Smooth muscle cell (in vitro differentiated cells): ENCODE measurements at regions not wholly inside any gene's neighbourhood (a gene's known extent, or its start where the extent isn't known, plus 50 kb on each side); places are given as distances from the start of the nearest gene placed in this dataset.

Experiments
- DNase-seq: peaks from one replicate; lab custom pipeline; 2025; ENCODE audit not compliant: unreplicated experiment; lab: John Stamatoyannopoulos, UW
- H2AFZ ChIP-seq: fragments of 200-600 bp; sonication (generic); 2 replicates; pipeline ENCODE4 v1.6.0; 2016; ENCODE audit warnings: antibody characterized with exemption, low read depth, mild to moderate bottlenecking
- H3F3A ChIP-seq: fragments of 200-600 bp; sonication (generic); 2 replicates; pipeline ENCODE4 v1.6.0; 2017; ENCODE audit warnings: antibody characterized with exemption, low read depth
- H3K27ac ChIP-seq: fragments of 200-600 bp; sonication (generic); 2 replicates; pipeline ENCODE4 v1.5.1; 2016; ENCODE audit warnings: low read depth, mild to moderate bottlenecking
- H3K27me3 ChIP-seq: fragments of 200-600 bp; sonication (generic); 2 replicates; pipeline ENCODE4 v1.6.1; 2016; ENCODE audit warnings: low read depth, mild to moderate bottlenecking
- H3K36me3 ChIP-seq: fragments of 200-600 bp; sonication (generic); 2 replicates; pipeline ENCODE4 v1.5.1; 2016; ENCODE audit warnings: low read depth
- H3K4me1 ChIP-seq: fragments of 200-600 bp; sonication (generic); 2 replicates; pipeline ENCODE4 v1.5.1; 2016; ENCODE audit warnings: low read depth
- H3K4me2 ChIP-seq: fragments of 200-600 bp; sonication (generic); 2 replicates; pipeline ENCODE4 v1.6.0; 2016; ENCODE audit warnings: mild to moderate bottlenecking
- H3K4me3 ChIP-seq: fragments of 200-600 bp; sonication (generic); 2 replicates; pipeline ENCODE4 v1.5.1; 2016; ENCODE audit warnings: mild to moderate bottlenecking
- H3K79me2 ChIP-seq: fragments of 200-600 bp; sonication (generic); 2 replicates; pipeline ENCODE4 v1.6.0; 2016; ENCODE audit warnings: low read depth, mild to moderate bottlenecking
- H3K9ac ChIP-seq: fragments of 200-600 bp; sonication (generic); 2 replicates; pipeline ENCODE4 v1.6.0; 2016; ENCODE audit warnings: low read depth
- H3K9me3 ChIP-seq: fragments of 200-600 bp; sonication (generic); replicated peaks from 2 replicates; pipeline ENCODE4 v1.5.1; 2016; ENCODE audit warnings: low read depth
- H4K20me1 ChIP-seq: fragments of 200-600 bp; sonication (generic); 2 replicates; pipeline ENCODE4 v1.6.0; 2016; ENCODE audit warnings: low read depth
- WGBS: methylation state at CpG from one replicate; pipeline ENCODE4 v1.1.7; 2016; ENCODE audit warnings: low lambda C conversion rate; 5-methylcytosine and 5-hydroxymethylcytosine counted together
- TF ChIP-seq, protein P1 (sequence below): fragments of 200-600 bp; sonication (generic); IDR thresholded peaks from 2 replicates; pipeline ENCODE4 v1.5.1; 2017; ENCODE audit warnings: borderline replicate concordance, mild to moderate bottlenecking, antibody characterized with exemption; ENCODE audit not compliant: insufficient read depth, poor library complexity, severe bottlenecking

DNA sequence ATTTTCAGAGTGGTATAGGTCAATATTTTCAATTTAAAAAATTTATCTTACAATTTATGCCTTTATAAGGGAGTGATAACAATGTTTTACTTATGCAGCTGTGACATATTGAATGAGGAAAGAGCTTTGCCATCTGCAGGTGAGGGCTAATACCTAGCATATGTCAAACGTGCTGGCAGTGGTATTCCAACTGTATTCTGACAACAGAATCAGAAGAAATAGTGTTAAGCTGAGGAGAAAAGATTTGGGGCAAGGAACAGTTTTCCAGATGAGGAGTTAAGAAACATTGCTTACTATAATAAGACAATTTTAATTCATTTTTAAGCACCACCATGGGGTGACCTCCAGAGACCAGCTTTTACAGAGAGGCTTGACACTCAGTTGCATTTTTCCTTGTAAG lies 267.8 kb upstream of the ZNF608 start:
- Histone ChIP-seq H3K9me3 (no peaks in the 10 kb centered on the region), H3K4me2 (no peak overlapping the region), H3F3A (no peaks in the 10 kb centered on the region), H4K20me1 (no peaks in the 10 kb centered on the region), H2AFZ (no peak overlapping the region), H3K4me1 (no peaks in the 10 kb centered on the region), H3K79me2 (no peaks in the 10 kb centered on the region), H3K27me3 (no peaks in the 10 kb centered on the region), H3K36me3 (no peaks in the 10 kb centered on the region), H3K27ac (no peak overlapping the region), H3K4me3 (no peak overlapping the region), H3K9ac (no peak overlapping the region)
- TF ChIP-seq, protein P1, sequence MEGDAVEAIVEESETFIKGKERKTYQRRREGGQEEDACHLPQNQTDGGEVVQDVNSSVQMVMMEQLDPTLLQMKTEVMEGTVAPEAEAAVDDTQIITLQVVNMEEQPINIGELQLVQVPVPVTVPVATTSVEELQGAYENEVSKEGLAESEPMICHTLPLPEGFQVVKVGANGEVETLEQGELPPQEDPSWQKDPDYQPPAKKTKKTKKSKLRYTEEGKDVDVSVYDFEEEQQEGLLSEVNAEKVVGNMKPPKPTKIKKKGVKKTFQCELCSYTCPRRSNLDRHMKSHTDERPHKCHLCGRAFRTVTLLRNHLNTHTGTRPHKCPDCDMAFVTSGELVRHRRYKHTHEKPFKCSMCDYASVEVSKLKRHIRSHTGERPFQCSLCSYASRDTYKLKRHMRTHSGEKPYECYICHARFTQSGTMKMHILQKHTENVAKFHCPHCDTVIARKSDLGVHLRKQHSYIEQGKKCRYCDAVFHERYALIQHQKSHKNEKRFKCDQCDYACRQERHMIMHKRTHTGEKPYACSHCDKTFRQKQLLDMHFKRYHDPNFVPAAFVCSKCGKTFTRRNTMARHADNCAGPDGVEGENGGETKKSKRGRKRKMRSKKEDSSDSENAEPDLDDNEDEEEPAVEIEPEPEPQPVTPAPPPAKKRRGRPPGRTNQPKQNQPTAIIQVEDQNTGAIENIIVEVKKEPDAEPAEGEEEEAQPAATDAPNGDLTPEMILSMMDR = no peak
- 81% methylated on average over 1 of the region's 1 CpG for WGBS
- no peak for DNase-seq

DNA sequence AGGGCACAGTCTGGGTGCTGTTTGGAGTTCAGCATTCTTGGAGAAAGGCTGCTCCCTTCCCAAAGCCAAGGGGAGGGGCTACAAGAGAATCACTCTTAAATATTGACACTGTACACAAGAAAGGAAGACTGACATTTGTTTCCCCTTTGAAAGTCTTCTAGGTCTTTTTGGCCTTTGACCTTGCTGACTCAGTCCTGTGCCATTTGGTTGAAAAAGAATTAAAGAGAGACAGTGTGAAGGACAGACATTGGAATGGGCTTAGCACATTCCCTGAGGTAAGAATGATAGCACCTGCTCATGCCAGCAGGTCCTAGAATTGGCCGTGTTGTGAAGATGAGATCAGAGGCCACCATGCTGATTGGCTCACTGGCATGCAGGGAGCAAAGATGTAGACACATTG lies 271.4 kb upstream of the ZNF608 start:
- H2AFZ ChIP-seq = no peak overlapping the region
- WGBS = 85% methylated on average over 1 of the region's 1 CpG
- H3K4me3 ChIP-seq = no peak overlapping the region

DNA sequence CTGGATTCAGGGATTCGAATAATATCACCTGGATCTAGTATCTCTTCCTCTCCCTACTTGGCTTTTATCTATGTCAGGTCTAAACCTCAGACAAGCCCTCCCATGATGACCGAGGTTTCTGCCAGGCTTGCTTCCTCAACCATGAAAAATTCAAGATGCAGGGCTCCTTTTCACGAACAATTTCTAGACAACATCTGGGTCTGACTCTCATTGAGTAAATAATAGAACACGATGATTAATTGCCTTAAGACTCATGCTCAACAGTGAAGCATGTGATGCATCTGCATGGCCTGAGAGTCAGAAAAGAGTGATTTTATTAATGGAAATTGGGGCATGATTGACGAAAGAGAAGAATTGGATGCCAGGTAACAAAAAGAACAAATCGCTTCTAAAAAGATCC lies 277.2 kb upstream of the ZNF608 start:
- H3K4me1 ChIP-seq = no peaks in the 10 kb centered on the region
- no peak overlapping the region for H3K27ac ChIP-seq
- H3K9me3 ChIP-seq = no peaks in the 10 kb centered on the region
- WGBS = 90% methylated on average over 6 of the region's 6 CpGs
- H3K4me3 ChIP-seq = no peak overlapping the region
- TF ChIP-seq, protein P1 = no peak
- no peak overlapping the region for H2AFZ ChIP-seq
- DNase-seq = no peak
- H3K9ac ChIP-seq = no peak overlapping the region
- no peak overlapping the region for H3K4me2 ChIP-seq
- no peaks in the 10 kb centered on the region for H4K20me1 ChIP-seq
- no peaks in the 10 kb centered on the region for H3K27me3 ChIP-seq
- no peaks in the 10 kb centered on the region for H3K79me2 ChIP-seq
- H3K36me3 ChIP-seq = no peaks in the 10 kb centered on the region
- H3F3A ChIP-seq = no peaks in the 10 kb centered on the region

More for the DNA sequence above, 271.4 kb upstream of the ZNF608 start:
- Histone ChIP-seq H3K36me3 (no peaks in the 10 kb centered on the region), H3K27me3 (no peaks in the 10 kb centered on the region), H4K20me1 (no peaks in the 10 kb centered on the region), H3K79me2 (no peaks in the 10 kb centered on the region), H3K4me1 (no peaks in the 10 kb centered on the region), H3K9me3 (no peaks in the 10 kb centered on the region), H3K4me2 (no peak overlapping the region), H3F3A (no peaks in the 10 kb centered on the region), H3K9ac (no peak overlapping the region), H3K27ac (no peak overlapping the region)
- DNase-seq = no peak
- TF ChIP-seq, protein P1 = no peak

DNA sequence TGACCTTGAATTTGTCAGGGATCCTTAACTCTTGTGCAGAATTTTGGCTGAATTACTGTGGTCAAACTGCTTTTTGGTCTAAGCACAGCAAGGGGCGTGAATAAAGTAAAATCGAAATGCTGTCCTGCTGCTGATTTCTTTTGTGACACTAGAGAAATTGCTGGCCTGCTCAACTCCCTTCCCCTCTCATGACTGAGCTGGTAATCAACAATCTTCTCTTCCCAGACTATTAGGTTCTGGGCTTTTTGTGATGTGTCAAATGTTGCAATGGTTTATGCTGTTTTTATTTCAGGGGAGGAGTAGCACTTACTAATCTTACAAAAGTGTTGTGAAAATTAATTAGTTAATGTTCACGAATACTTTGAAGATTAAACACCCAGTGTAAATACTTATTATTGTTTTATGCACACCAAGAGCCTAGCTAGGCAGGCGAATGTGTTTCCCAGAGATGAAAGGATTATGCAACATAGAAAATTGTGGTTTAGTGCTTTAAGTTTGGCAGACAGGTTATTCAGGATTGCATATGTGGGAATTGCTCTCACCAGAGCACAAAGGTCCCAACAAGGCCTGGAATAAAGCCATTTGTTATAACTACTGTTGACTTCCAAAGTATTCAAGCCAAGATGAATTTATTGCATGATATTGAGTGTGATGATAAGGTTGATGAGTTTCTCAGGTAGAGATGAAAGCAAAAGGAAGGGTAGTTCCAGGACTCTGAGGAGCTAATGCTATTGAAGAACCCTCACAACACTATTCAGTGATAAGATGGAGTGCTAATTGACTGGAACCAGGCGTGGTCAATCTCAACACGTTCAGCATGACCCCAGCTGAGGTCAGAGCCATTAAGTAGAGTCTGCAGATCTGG lies 280.7 kb upstream of the ZNF608 start:
- Histone ChIP-seq H4K20me1 (no peaks in the 10 kb centered on the region), H3K27ac (no peak overlapping the region), H2AFZ (no peak overlapping the region), H3K27me3 (no peaks in the 10 kb centered on the region), H3K4me2 (no peak overlapping the region), H3F3A (no peaks in the 10 kb centered on the region), H3K9ac (no peak overlapping the region), H3K79me2 (no peaks in the 10 kb centered on the region), H3K36me3 (no peaks in the 10 kb centered on the region), H3K9me3 (no peaks in the 10 kb centered on the region), H3K4me3 (no peak overlapping the region), H3K4me1 (no peaks in the 10 kb centered on the region)
- TF ChIP-seq, protein P1 = no peak
- DNase-seq = no peak
- 69% methylated on average over 6 of the region's 6 CpGs for WGBS
